HG03469 (cell line): ENCODE measurements at regions not wholly inside any gene's neighbourhood (a gene's known extent, or its start where the extent isn't known, plus 50 kb on each side); places are given as distances from the start of the nearest gene placed in this dataset.
"Not testable (repeated sequence)": the region's sequence is repeated elsewhere in the genome, so short reads cannot be mapped to it uniquely, and the experiment has no call there.

Experiments used
- ATAC-seq: cut with Tn5 transposase; IDR thresholded peaks from one replicate; pipeline ENCODE4 v1.9.1; 2021; ENCODE audit warnings: mild to moderate bottlenecking, moderate library complexity, moderate number of reproducible peaks; ENCODE audit not compliant: unreplicated experiment

DNA sequence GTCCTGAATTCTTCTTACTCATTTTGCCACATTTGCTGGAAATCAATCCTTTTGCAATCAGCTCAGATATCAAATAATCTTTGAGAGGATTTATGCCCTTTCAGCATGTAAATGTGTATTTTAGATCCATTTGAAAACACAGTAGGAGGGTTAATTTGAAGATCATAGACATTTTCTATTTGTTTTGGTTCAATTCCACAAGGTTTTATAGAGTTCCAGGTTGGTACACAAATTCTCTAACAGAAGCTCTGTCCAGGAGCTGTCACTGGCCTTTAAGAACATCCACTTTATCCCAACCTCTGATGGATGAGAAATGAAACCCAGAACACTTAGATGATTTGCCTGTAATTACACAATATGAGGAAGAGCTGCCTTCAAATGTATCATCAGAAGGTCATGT is 157.3 kb upstream of the CHAC2 start:
- no peak for ATAC-seq

DNA sequence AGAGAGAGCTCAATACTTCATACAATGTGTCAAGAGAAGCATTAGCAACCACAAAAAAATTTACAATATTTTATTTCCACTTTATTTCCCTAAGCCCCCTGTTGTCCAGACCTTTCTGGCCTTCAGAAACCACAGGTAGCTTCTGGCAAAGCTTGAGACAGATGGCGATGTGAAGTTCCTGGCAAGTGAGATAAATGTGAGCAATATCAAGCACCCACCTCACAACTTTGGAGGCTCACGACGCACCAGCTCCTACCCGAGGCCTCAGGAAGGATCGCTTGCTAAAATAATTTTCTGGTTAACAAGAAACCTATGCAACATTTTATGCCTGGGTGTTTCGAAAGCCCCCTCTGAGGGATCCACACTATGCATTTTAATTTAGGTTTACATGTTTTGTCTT is 158.1 kb upstream of the CHAC2 start:
- ATAC-seq: no peak

DNA sequence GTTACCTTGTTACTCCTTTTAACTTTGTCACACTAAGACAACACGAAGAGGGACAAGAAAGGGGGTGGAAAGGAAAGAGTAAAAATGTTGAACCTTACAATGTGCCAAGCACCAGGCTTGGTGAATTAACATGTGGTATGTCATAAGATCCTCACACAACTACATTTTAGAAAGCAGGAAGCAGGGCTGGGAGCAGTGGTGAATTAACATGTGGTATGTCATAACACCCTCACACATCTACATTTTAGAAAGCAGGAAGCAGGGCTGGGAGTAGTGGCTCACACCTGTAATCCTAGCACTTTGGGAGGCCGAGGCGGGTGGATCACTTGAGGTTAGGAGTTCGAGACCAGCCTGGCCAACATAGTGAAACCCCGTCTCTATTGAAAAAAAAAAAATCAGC is 159.3 kb upstream of the CHAC2 start:
- no peak for ATAC-seq

DNA sequence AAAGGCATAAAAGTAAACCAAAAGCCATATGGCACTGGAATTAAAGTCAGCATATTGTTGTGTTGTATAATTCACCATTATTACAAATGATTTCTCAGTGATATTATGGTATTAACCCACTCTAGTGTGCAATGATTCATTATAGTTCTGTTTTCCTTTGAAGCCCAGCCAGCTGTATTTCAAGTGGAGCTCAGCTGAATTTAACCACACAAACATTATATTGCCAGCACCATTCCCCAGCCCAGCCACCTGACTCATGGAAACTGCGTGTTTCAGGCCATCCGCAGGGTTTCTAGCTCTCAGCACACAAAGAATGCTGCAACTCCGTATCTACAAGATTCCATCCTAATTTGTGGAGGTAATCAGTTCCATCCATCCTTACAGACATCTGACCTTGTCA is 166.8 kb upstream of the CHAC2 start:
- ATAC-seq: no peak

DNA sequence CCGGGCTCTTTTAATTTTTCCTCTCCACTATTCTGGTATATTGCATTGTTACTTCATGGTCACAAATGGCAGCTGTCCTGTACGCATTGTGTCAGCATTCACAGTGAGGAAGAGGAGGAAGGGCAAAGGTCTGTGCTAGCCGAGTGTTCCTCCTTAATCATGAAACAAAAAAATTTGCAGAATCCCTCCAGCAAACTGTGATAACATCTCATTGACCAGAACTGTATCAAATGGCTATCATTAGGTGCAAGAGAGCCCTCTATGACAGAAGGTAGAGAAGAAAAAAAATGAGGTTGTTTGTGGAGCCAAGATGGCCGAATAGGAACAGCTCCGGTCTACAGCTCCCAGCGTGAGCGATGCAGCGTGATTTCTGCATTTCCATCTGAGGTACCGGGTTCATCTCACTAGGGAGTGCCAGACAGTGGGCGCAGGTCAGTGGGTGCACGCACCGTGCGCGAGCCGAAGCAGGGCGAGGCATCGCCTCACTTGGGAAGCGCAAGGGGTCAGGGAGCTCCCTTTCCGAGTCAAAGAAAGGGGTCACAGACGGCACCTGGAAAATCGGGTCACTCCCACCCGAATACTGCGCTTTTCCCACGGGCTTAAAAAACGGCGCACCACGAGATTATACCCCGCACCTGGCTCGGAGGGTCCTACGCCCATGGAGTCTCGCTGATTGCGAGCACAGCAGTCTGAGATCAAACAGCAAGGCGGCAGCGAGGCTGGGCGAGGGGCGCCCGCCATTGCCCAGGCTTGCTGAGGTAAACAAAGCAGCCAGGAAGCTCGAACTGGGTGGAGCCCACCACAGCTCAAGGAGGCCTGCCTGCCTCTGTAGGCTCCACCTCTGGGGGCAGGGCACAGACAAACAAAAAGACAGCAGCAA is 180.6 kb upstream of the CHAC2 start:
- not testable (repeated sequence) for ATAC-seq

DNA sequence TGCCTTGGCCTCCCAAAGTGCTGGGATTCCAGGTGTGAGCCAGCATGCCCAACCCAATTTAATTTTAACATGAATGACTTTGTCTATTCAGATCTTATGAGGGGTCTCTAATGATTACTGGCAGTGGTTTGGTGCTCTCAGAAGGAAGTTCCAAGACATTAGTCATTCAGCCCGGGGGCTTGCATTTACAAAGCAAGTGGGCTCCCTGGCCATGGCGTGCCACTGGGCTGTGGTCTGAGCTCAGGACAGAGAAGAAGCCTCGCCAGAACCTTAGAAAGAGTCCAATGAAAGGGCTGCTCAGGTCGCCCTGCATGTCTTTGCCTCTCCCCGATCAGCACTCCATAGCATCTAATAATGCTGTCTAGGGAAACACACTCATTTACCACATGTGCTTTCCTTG is 182.6 kb upstream of the CHAC2 start:
- no peak for ATAC-seq

DNA sequence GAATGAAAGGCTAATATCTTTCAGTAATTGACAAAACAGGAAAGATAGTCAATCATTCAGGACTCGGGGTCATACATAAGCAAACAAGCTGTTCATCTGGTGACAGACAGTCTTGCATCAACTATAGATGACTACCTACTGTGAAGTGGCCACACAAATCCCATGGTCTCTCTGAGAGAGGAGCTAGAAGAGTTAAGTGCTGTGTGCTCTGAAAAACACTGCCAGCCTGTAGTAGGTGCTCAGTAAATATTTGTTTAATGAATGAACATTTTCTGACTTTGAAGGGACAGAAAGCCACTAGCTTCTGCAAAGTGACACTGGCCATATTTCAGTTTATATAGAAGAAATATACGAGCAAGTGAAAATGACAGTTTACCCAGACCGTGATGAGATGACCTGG is 184.0 kb upstream of the CHAC2 start:
- ATAC-seq: no peak

DNA sequence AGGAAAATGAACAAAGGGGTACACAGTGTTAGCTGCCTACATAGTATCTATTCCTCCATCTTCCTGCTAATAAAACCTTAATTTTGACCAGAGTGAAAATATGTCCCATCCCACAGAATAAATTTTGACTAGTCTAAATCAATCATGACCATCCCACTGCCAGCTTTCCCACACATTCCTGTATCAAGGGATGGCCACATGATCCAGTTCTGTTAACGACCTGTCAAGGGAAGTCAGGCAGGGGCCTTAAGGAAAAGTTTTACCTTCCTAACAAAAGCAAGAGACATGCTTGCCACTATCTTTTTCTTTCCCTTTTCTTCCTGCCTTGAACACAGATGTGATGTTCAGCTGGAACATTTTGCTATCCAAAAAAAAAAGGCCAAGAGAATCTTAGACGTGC is 185.0 kb upstream of the CHAC2 start:
- no peak for ATAC-seq

DNA sequence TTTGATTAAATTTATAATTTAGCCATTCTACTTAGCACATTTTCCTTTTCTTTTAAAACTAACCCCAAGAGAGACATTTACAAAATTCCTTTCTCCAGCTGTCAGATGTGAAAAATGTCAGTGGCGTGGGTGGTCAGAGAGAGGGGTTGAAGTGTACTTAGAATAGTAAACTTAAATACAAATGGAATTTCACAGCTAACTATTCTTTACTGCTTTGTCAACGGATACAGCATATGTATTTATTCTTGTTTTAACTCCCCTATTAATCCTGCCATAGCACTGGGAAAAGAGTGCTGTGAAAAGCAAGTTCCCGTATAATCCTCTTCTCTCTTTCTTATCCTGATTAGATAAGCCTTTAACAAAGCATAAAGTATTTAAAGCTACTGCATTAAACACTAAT is 191.4 kb upstream of the CHAC2 start:
- ATAC-seq: no peak

DNA sequence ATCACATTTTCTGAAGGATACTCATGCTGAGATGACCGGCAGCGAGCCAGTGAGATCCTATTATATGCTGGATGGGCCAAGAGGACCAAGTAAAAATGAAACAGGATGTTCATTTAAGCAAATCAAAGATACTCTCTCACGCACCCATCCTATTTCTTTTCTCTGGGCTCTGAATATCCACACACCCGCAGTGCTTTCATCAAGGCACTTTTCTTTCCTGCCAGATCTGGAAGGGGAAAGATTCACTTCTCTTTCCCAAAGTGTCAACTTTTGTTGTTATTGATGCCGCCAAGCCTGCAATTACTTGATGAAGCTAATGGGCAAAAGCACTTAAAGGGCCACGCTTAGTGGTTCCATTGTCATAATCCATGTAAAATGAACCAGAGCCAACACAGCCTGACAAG is 191.9 kb upstream of the CHAC2 start:
- ATAC-seq: no peak

DNA sequence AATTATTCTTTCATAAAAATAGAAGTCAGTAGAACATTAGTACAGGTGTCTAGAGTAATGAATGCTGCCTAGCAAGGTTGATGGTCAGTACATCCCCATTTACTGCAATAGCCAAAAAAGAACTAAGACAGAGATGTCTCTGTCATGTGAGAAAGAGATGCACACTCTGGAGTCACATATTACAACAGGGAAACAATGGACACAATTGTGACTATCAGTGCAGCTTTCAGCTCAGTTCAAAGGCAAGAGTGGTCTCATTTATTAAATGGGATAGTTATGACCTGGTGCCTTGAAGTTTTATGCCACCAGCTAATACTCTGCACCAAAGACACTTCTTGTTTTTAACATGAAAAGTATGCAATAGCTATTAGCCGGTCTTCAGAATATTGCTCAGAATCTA is 194.9 kb upstream of the CHAC2 start:
- ATAC-seq: no peak

DNA sequence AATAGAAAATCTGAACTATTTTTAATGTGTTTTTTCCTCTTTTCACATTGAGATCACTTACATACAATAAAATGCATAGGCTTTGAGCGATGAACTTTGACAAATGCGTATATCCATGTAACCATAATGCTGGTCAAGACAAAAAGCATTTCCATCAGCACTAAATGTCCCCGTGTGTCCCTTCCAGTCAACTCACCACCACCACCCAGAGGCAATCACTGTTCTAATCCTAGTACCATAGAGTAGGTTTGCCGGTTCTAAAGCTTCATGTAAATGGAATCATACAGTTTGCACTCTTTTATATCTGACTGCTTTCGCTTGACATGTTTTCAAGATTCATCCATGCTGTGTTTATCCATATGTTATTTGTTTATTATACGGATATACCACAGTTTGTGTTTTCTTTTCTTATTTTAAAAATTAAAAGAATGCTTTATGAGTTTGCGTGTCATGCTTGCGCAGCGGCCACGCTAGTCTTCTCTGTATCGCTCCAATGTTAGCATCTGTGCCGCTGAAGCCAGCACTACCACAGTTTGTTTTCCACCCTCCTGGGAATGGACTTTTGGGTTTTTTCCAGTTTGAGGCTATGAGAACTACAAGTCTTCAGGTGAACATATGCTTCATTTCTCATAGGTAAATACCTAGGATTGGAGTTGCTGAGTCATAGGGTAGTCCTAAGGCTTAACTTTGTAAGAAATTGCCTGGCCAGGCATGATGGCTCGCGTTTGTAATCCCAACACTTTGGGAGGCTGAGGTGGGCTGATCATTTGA is 197.5 kb upstream of the CHAC2 start:
- no peak for ATAC-seq

DNA sequence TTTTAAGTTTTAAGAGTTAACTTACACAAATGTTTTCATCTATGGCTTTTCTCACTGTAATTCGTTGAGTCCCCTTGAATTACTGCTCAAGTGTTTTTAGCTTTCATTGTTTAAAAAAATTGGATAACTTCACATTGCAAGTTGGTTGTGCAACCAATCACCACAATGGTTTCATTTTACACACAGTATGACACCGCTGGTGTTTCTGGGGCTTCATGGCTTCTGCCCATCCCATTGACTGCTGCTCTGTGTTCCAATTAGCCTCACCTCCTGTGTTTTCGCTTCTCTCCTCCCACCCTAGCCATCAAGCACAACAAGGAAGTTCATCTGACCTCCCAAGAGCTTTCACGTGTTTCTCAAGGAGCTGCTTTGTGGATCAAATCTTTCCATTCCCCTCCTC is 199.1 kb upstream of the CHAC2 start:
- ATAC-seq: no peak

DNA sequence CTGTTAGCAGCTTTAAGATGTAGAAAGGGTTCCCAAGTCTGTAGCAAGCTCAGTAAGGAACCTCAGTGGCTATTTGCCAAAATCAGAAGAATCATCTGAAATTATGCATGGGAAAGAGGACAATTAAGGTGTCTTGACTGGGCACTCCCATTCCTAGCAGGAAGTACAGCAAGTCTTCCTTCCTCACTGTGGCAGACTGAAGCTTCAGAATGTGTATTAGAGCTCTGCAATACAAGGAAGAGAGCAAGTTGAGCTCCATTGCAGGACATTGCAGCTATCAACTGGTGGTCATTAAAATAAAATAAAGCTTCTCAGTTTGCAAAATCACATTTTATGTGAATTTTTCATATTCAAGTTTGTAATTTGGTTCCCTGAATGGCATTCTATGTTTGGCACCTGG is 200.5 kb upstream of the CHAC2 start:
- ATAC-seq: no peak

DNA sequence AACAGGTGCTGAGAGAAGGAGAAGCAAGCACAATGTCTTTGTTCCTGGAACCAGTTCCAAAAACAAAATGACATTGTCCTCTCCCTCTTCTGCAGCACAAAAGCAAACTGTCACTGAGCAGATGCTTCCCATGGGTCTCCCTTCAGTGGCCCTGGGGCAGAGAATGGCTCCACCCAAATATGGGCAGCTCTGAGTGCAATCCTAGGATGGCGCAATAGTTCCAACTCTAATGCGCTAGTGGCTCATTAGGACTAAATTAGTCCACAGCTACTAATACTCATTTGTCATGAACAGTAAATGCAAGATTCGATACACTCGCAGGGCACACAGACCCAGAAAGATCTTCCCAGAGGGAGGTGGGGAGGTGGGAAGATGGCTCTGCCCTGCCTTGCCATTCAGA is 205.2 kb upstream of the CHAC2 start:
- ATAC-seq: no peak

DNA sequence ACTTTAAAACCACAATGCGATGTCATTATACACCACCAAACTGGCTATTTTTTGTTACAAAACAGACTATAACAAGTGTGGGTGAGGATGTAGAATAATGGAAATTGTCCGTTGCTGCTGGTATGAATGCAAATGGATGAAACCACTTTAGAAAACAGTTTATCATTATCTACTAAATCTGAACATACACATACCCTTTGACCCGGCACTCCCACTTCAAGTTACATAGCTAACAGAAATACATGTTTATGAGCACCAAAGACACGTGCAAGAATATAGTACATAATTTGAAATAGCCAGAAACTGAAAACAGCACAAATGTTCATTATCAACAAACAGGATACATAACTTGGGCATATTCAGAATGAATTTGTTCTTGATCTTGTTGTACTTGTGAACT is 206.4 kb upstream of the CHAC2 start:
- no peak for ATAC-seq

DNA sequence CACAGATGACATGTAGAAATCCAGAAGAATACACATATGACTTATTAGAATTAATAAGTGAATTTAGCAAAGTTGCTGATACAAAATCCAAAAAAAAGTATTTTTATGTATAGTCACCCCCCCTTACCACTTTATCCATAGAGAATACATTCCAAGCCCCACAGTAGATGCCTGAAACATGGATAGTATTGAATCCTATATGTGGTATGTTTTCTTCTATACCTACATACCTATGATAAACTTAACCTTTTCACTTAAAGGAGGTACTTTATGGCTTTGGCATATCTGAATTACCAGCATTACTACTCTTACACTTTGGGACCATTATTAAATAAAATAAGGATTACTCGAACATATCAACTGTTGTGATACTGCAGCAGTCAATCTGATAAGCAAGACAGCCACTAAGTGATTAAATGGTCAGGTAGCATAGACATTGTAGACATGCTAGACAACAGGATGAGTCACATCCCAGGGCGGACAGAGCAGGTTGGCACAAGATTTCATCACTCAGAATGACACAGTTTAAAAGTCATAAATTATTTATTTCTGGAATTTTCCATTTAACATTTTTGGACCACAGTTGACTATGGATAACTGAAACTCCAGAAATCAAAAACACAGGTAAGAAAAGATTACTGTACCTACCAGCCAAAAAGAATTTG is 208.2 kb upstream of the CHAC2 start:
- no peak for ATAC-seq

DNA sequence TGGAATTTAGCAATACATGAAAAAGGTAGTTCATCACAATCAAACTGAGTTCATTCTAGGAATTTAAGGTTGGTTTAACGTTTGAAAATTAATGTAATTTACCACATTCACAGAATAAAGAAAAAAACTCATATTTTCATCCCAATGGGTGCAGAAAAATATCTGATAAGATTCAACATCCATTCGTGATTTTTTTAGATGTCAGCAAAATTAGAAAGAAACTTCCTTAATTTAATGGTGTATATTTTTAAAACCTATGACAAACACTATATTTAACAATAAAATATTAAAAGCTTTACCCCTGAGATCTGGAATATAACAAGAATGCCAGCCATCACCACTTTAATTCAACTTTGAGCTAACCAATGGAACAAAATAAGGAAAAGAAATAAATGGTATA is 208.7 kb upstream of the CHAC2 start:
- no peak for ATAC-seq

DNA sequence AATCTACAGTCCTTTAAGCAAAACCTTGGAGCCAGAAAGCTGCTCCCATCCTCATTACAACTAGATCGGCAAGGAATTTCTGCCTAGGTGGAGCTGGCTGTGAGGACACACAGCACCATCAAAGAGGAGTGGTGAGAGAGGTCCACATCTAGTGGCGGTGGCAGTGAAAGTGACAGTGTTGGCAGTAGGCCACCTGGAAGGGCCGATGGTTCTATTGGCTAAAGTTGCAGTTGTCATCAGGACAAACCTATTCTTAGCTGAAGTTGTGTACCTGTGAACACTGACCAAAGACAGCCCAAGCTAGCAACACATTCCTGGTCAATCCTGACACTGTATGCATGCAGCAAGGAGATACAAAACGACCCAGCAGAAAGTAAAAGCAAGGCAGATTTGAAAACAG is 218.1 kb upstream of the CHAC2 start:
- no peak for ATAC-seq

DNA sequence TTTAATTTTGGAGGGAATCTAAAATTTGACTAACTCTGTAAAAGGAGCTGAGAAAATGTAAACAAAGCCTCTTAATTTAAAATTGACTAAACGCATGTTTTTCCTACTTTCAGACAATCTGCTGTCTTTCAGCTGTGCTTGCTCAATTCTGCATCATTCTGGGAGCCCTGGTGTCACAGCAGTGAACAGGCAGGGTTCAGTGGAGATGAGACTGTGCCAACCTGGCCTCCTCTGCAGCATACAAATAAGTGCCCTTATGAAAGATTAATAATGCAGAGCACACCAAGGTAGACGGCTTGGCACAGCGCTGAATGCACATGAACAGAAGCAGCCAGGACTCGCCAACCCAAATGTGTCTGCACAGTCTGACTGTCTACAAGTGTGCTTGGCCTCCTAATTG is 222.0 kb upstream of the CHAC2 start:
- ATAC-seq: no peak

DNA sequence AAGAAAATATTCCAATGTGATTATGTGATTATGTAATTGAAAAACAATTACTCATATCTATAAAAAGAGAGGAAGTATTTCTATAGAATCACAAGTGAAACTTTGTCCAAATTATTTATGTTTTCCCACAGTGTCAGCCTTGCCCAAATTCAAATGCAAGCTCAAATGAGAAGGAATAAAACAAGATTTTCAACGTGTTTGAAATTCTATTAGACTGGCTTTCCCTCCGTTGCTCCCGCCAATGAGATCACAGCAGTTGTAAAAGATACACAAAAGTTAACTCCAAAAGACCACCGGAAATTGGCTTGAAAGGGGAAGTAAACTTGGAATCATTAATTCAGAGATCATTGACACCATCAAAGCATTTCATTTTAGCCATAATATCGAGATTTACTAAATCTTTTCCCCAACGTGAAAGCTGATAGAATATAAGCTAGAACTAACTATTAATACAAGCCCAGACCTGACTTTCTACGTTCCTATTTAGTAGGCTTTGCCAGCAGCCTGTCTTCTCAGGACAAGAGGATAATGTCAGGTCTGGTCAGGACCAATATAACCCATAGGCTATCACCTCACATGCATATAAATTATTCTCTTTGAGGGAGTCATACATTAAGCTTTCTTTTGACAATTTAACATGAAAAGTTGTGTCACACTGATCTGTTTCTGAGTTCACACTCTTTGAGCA is 222.6 kb upstream of the CHAC2 start:
- no peak for ATAC-seq
